ENCODE measurements at regions not wholly inside any gene's neighbourhood (a gene's known extent, or its start where the extent isn't known, plus 50 kb on each side); places are given as distances from the start of the nearest gene placed in this dataset.

GRCh38 chr2:142495141-142495540 lies 364.3 kb upstream of the LRP1B start:
- TF ChIP-seq CTCF (conservative IDR thresholded peaks at IDR 0.05 in 1 of 2, IDR thresholded peaks at IDR 0.05 in 1 of 2; ENCODE audit: extremely low read depth in 1 of 2, insufficient read depth in 1 of 2, low read depth in 1 of 2, low read length in 2 of 2) (no peak), EZH2 (IDR thresholded peaks at IDR 0.05; ENCODE audit: borderline replicate concordance, low read length) (no peak)
